Aorta (tissue), 5 donors: ENCODE measurements at regions not wholly inside any gene's neighbourhood (a gene's known extent, or its start where the extent isn't known, plus 50 kb on each side); places are given as distances from the start of the nearest gene placed in this dataset.

Experiments
- ATAC-seq: fragments of 200-7000 bp; cut with Tn5 transposase; one replicate; pipeline ENCODE4 v1.9.1; 2022; ENCODE audit warnings: moderate library complexity; ENCODE audit not compliant: low FRiP score
- DNase-seq, 2 donors: peaks; one replicate each; pipeline ENCODE4 v3.0.0-alpha.2; 2020
- H3K27ac ChIP-seq, 2 donors: one replicate each; pipeline ENCODE4 v1.5.1; 2013; ENCODE audit warnings: low read length in 2 of 2, mild to moderate bottlenecking in 2 of 2, moderate library complexity in 2 of 2, control low read depth in 1 of 2, inconsistent platforms in 1 of 2, low read depth in 1 of 2
- H3K27me3 ChIP-seq, 2 donors: one replicate each; pipeline ENCODE4 v1.6.1; 2013; ENCODE audit warnings: control low read depth in 1 of 2, low read length in 1 of 2, mild to moderate bottlenecking in 1 of 2, moderate library complexity in 1 of 2; ENCODE audit not compliant: insufficient read depth in 2 of 2, control insufficient read depth in 1 of 2
- H3K36me3 ChIP-seq, 2 donors: one replicate each; pipeline ENCODE4 v1.6.1; 2013; ENCODE audit warnings: control low read depth in 1 of 2, low read length in 1 of 2, mild to moderate bottlenecking in 1 of 2; ENCODE audit not compliant: insufficient read depth in 2 of 2, control insufficient read depth in 1 of 2
- H3K4me1 ChIP-seq, 2 donors: one replicate each; pipeline ENCODE4 v1.6.1; 2013; ENCODE audit warnings: low read length in 2 of 2, control low read depth in 1 of 2, mild to moderate bottlenecking in 1 of 2, moderate library complexity in 1 of 2; ENCODE audit not compliant: insufficient read depth in 2 of 2, control insufficient read depth in 1 of 2
- H3K4me3 ChIP-seq, 2 donors: one replicate each; pipeline ENCODE4 v1.5.1; 2013; ENCODE audit warnings: low read length in 2 of 2, control low read depth in 1 of 2, mild to moderate bottlenecking in 1 of 2
- H3K9me3 ChIP-seq: one replicate; pipeline ENCODE4 v1.6.1; 2013; ENCODE audit warnings: mild to moderate bottlenecking, low read length; ENCODE audit not compliant: control insufficient read depth
- WGBS, 2 donors: extraction: QIAGEN DNeasy Blood & Tissue Kit; methylation state at CpG; one replicate each; pipeline ENCODE4 v1.1.7; 2013; 5-methylcytosine and 5-hydroxymethylcytosine counted together
- intact Hi-C, 2 donors: fragments of 100-400 bp; cut with DNase I; formaldehyde crosslinking; loops; one replicate each; pipeline versions ENCODE4 v1.14.2 to v1.15.0; 2022
- donor health status: healthy with polysubstance abuse.
- donor health status: Bipolar disorder and iron deficiency.
- donor health status: DM: no; HTN: no; CAD: no.
- donor health status: DM: no; HTN: no; CAD: no.
- donor health status: DM: yes; HTN: yes; CAD: no.

GRCh38 chr12:104827587-104827986 lies 130.5 kb downstream of the SLC41A2 start:
- H3K9me3 ChIP-seq: peaks cover 3% of the 10 kb centered on the region
- 65 to 70% methylated on average over 9 of the region's 9 CpGs for WGBS, 2 donors
- H3K4me3 ChIP-seq: no peak overlapping the region
- DNase-seq (no peak), ATAC-seq (no peak)
- no peak overlapping the region for H3K27ac ChIP-seq
- peaks cover 0 to 7% of the 10 kb centered on the region in 2 donors for H3K36me3 ChIP-seq
- intact Hi-C loops: no loop called here
- H3K27me3 ChIP-seq: no peaks in the 10 kb centered on the region
- no peaks in the 10 kb centered on the region for H3K4me1 ChIP-seq

GRCh38 chr12:104825408-104825807 lies 132.7 kb downstream of the SLC41A2 start:
- DNase-seq: no peak
- H3K27me3 ChIP-seq: no peaks in the 10 kb centered on the region
- no peaks in the 10 kb centered on the region for H3K4me1 ChIP-seq
- no peak for ATAC-seq
- intact Hi-C loops: no loop called here
- H3K27ac ChIP-seq: no peak overlapping the region
- 89 to 93% methylated on average over 2 of the region's 2 CpGs for WGBS, 2 donors
- H3K36me3 ChIP-seq: peaks cover 0 to 7% of the 10 kb centered on the region in 2 donors
- no peak overlapping the region for H3K4me3 ChIP-seq
- peaks cover 3% of the 10 kb centered on the region for H3K9me3 ChIP-seq

GRCh38 chr12:104823985-104824461 lies 134.1 kb downstream of the SLC41A2 start:
- no peak overlapping the region for H3K27ac ChIP-seq
- H3K9me3 ChIP-seq: peaks cover 5% of the 10 kb centered on the region
- peak in 1 of 2 donors; percentile 56 for DNase-seq
- WGBS, 2 donors: 65 to 70% methylated on average over 10 of the region's 10 CpGs
- ATAC-seq: no peak
- H3K27me3 ChIP-seq: no peaks in the 10 kb centered on the region
- H3K4me3 ChIP-seq: no peak overlapping the region
- H3K36me3 ChIP-seq: peaks cover 0 to 7% of the 10 kb centered on the region in 2 donors
- H3K4me1 ChIP-seq: no peaks in the 10 kb centered on the region
- intact Hi-C loops: no loop called here

- ATAC-seq: no peak
- no peak for DNase-seq
- H3K4me3 ChIP-seq: no peak overlapping the region
- no peak overlapping the region for H3K27ac ChIP-seq
- intact Hi-C loops: no loop called here
- no peaks in the 10 kb centered on the region for H3K4me1 ChIP-seq
- peaks cover 0 to 7% of the 10 kb centered on the region in 2 donors for H3K36me3 ChIP-seq
- no peaks in the 10 kb centered on the region for H3K27me3 ChIP-seq
- peaks cover 5% of the 10 kb centered on the region for H3K9me3 ChIP-seq
Observed at GRCh38 chr12:104822941-104823340, 135.1 kb downstream of the SLC41A2 start.

GRCh38 chr12:104816845-104817503 lies 141.1 kb downstream of the SLC41A2 start:
- Histone ChIP-seq H3K9me3 (peaks cover 3% of the 10 kb centered on the region), H3K36me3 (peaks cover 0 to 2% of the 10 kb centered on the region in 2 donors), H3K27ac (no peak overlapping the region), H3K4me1 (no peaks in the 10 kb centered on the region), H3K27me3 (no peaks in the 10 kb centered on the region), H3K4me3 (no peak overlapping the region)
- ATAC-seq (no peak), DNase-seq (no peak)
- WGBS, 2 donors: 95 to 100% methylated on average over 4 of the region's 4 CpGs
- intact Hi-C loops: loop anchor here in 1 of 2 donors (10.0 kb wide), 1 partner anchor 48 kb away; no protein-coding TSS in a partner anchor

- 80 to 82% methylated on average over 5 of the region's 5 CpGs for WGBS, 2 donors
- H3K27ac ChIP-seq: no peak overlapping the region
- H3K27me3 ChIP-seq: no peaks in the 10 kb centered on the region
- peaks cover 3% of the 10 kb centered on the region for H3K9me3 ChIP-seq
- H3K36me3 ChIP-seq: peaks cover 0 to 2% of the 10 kb centered on the region in 2 donors
- ATAC-seq (no peak), DNase-seq (no peak)
- H3K4me1 ChIP-seq: no peaks in the 10 kb centered on the region
- intact Hi-C loops: loop anchor here in 1 of 2 donors (10.0 kb wide), 1 partner anchor 49 kb away; no protein-coding TSS in a partner anchor
- H3K4me3 ChIP-seq: no peak overlapping the region
Observed at GRCh38 chr12:104815935-104816334, 142.2 kb downstream of the SLC41A2 start.

- 60 to 75% methylated on average over 3 of the region's 3 CpGs for WGBS, 2 donors
- no peak for ATAC-seq
Observed at GRCh38 chr12:104814944-104815343, 143.1 kb downstream of the SLC41A2 start.

More at GRCh38 chr12:104814944-104815343, 143.1 kb downstream of the SLC41A2 start:
- H3K27ac ChIP-seq: no peak overlapping the region
- H3K27me3 ChIP-seq: no peaks in the 10 kb centered on the region
- peaks cover 0 to 2% of the 10 kb centered on the region in 2 donors for H3K36me3 ChIP-seq
- intact Hi-C loops: loop anchor here in 1 of 2 donors (10.0 kb wide), 1 partner anchor 50 kb away; no protein-coding TSS in a partner anchor
- no peak for DNase-seq
- no peaks in the 10 kb centered on the region for H3K4me1 ChIP-seq
- peaks cover 3% of the 10 kb centered on the region for H3K9me3 ChIP-seq
- H3K4me3 ChIP-seq: no peak overlapping the region
